SK-N-SH treated with all-trans-retinoic acid at 6 μM for 48 hours (cell line): ENCODE measurements at regions not wholly inside any gene's neighbourhood (a gene's known extent, or its start where the extent isn't known, plus 50 kb on each side); places are given as distances from the start of the nearest gene placed in this dataset.

ENCODE experiments used
- ATAC-seq: fragments of 200-7000 bp; cut with Tn5 transposase; 3 replicates; pipeline ENCODE4 v1.9.1; 2020; ENCODE audit warnings: mild to moderate bottlenecking, moderate library complexity
- ARNTL ChIP-seq: fragments of 450-650 bp; formaldehyde crosslinking; IDR thresholded peaks from 2 replicates; pipeline ENCODE4 v1.5.0; 2020; ENCODE audit warnings: low read depth, mild to moderate bottlenecking, moderate library complexity, borderline replicate concordance
- BACH2 ChIP-seq: fragments of 250-450 bp; sonication (Bioruptor Pico); IDR thresholded peaks from 2 replicates; pipeline ENCODE4 v1.9.0; 2021; ENCODE audit warnings: mild to moderate bottlenecking, borderline replicate concordance
- CSDC2 ChIP-seq: fragments of 250-450 bp; sonication (Bioruptor Pico); IDR thresholded peaks from 2 replicates; pipeline ENCODE4 v1.5.0; 2020; ENCODE audit warnings: mild to moderate bottlenecking, moderate library complexity
- CSRNP3 ChIP-seq: fragments of 250-450 bp; sonication (Bioruptor Pico); IDR thresholded peaks from 2 replicates; pipeline ENCODE4 v1.5.1; 2021; ENCODE audit warnings: mild to moderate bottlenecking, moderate library complexity
- ESRRG ChIP-seq: fragments of 250-450 bp; sonication (Bioruptor Pico); IDR thresholded peaks from 2 replicates; pipeline ENCODE4 v1.6.1; 2021; ENCODE audit warnings: mild to moderate bottlenecking
- ISL1 ChIP-seq: fragments of 250-450 bp; sonication (Bioruptor Pico); IDR thresholded peaks from 2 replicates; pipeline ENCODE4 v2.1.2; 2022; ENCODE audit warnings: mild to moderate bottlenecking, moderate library complexity
- OSR1 ChIP-seq: fragments of 250-450 bp; sonication (Bioruptor Pico); IDR thresholded peaks from 2 replicates; pipeline ENCODE4 v1.8.0; 2022; ENCODE audit warnings: moderate library complexity, mild to moderate bottlenecking, inconsistent platforms
- PATZ1 ChIP-seq: fragments of 250-450 bp; sonication (Bioruptor Pico); IDR thresholded peaks from 2 replicates; pipeline ENCODE4 v1.8.0; 2020; ENCODE audit warnings: mild to moderate bottlenecking, moderate library complexity, borderline replicate concordance
- POU6F1 ChIP-seq: fragments of 250-450 bp; sonication (Bioruptor Pico); IDR thresholded peaks from 2 replicates; pipeline ENCODE4 v1.8.0; 2021; ENCODE audit warnings: low read depth, mild to moderate bottlenecking, moderate library complexity, borderline replicate concordance
- PPARA ChIP-seq: fragments of 250-450 bp; sonication (Bioruptor Pico); IDR thresholded peaks from 2 replicates; pipeline ENCODE4 v1.5.0; 2020; ENCODE audit warnings: mild to moderate bottlenecking, borderline replicate concordance
- RARB ChIP-seq: fragments of 250-450 bp; sonication (Bioruptor Pico); IDR thresholded peaks from 2 replicates; pipeline ENCODE4 v1.8.0; 2021; ENCODE audit warnings: mild to moderate bottlenecking, moderate library complexity
- TCF4 ChIP-seq: fragments of 250-450 bp; sonication (Bioruptor Pico); IDR thresholded peaks from 2 replicates; pipeline ENCODE4 v1.8.0; 2021; ENCODE audit warnings: mild to moderate bottlenecking, moderate library complexity, borderline replicate concordance
- TOX ChIP-seq: fragments of 250-450 bp; sonication (Bioruptor Pico); IDR thresholded peaks from 2 replicates; pipeline ENCODE4 v1.8.0; 2021; ENCODE audit warnings: mild to moderate bottlenecking, moderate library complexity, borderline replicate concordance
- TSHZ2 ChIP-seq: fragments of 250-450 bp; sonication (Bioruptor Pico); IDR thresholded peaks from 2 replicates; pipeline ENCODE4 v1.5.0; 2020; ENCODE audit warnings: mild to moderate bottlenecking, moderate library complexity
- ZC3H10 ChIP-seq: fragments of 250-450 bp; sonication (Bioruptor Pico); IDR thresholded peaks from 2 replicates; pipeline ENCODE4 v1.5.1; 2021; ENCODE audit warnings: mild to moderate bottlenecking, moderate library complexity
- ZFP3 ChIP-seq: fragments of 250-450 bp; sonication (Bioruptor Pico); IDR thresholded peaks from 2 replicates; pipeline ENCODE4 v1.5.0; 2020; ENCODE audit warnings: mild to moderate bottlenecking, moderate library complexity
- ZFP30 ChIP-seq: fragments of 450-650 bp; formaldehyde crosslinking; IDR thresholded peaks from 2 replicates; pipeline ENCODE4 v1.5.0; 2022; ENCODE audit warnings: mild to moderate bottlenecking, moderate library complexity
- ZNF565 ChIP-seq: fragments of 450-650 bp; formaldehyde crosslinking; conservative IDR thresholded peaks from 2 replicates; pipeline ENCODE4 v1.5.0; 2020; ENCODE audit warnings: low read depth, mild to moderate bottlenecking, moderate library complexity
- ZNF70 ChIP-seq: fragments of 450-650 bp; formaldehyde crosslinking; IDR thresholded peaks from 2 replicates; pipeline ENCODE4 v1.5.0; 2020; ENCODE audit warnings: mild to moderate bottlenecking, moderate library complexity
- ZNF8 ChIP-seq: fragments of 450-650 bp; formaldehyde crosslinking; IDR thresholded peaks from 2 replicates; pipeline ENCODE4 v1.5.0; 2020; ENCODE audit warnings: mild to moderate bottlenecking, moderate library complexity

- TF ChIP-seq TCF4 (CRISPR knock-in tag) (no peak), TSHZ2 (CRISPR knock-in tag) (no peak), CSRNP3 (CRISPR knock-in tag) (no peak), OSR1 (no peak), ZNF70 (CRISPR knock-in tag) (no peak), POU6F1 (CRISPR knock-in tag) (no peak), PATZ1 (CRISPR knock-in tag) (no peak), ESRRG (no peak), CSDC2 (CRISPR knock-in tag) (no peak), PPARA (no peak), ZFP3 (CRISPR knock-in tag) (no peak), TOX (CRISPR knock-in tag) (no peak)
- ATAC-seq, result no peak
Observed at GRCh38 chr4:108465886-108466500, 154.4 kb upstream of the RPL34 start.

- TF ChIP-seq CSDC2 (CRISPR knock-in tag), result no peak
- no peak for TF ChIP-seq CSRNP3 (CRISPR knock-in tag)
- ATAC-seq, result no peak
Observed at GRCh38 chr4:108458681-108459080, 161.7 kb upstream of the RPL34 start.

GRCh38 chr4:108454227-108454626 is 166.1 kb upstream of the RPL34 start:
- no peak for ATAC-seq
- TF ChIP-seq PPARA, result no peak
- no peak for TF ChIP-seq BACH2 (CRISPR knock-in tag)
- no peak for TF ChIP-seq ESRRG
- TF ChIP-seq ARNTL, result no peak
- no peak for TF ChIP-seq ZFP3 (CRISPR knock-in tag)
- TF ChIP-seq POU6F1 (CRISPR knock-in tag), result no peak
- no peak for TF ChIP-seq RARB (CRISPR knock-in tag)
- TF ChIP-seq ISL1 (CRISPR knock-in tag), result no peak
- TF ChIP-seq TCF4 (CRISPR knock-in tag), result no peak
- TF ChIP-seq TOX (CRISPR knock-in tag), result no peak
- no peak for TF ChIP-seq PATZ1 (CRISPR knock-in tag)
- no peak for TF ChIP-seq TSHZ2 (CRISPR knock-in tag)
- TF ChIP-seq CSDC2 (CRISPR knock-in tag), result no peak
- TF ChIP-seq OSR1, result no peak
- TF ChIP-seq ZFP30 (CRISPR knock-in tag), result no peak
- TF ChIP-seq ZNF70 (CRISPR knock-in tag), result no peak
- no peak for TF ChIP-seq ZNF8
- no peak for TF ChIP-seq ZC3H10
- TF ChIP-seq ZNF565, result no peak
